Activated CD4-positive, alpha-beta T cell treated with anti-CD3 and anti-CD28 coated beads, Interleukin-2, Interleukin-6, amounts not matched to agents 100 ng/mL and 50 ng/mL, durations not matched to agents 16 hours and 8 hours (primary cell): ENCODE measurements at regions not wholly inside any gene's neighbourhood (a gene's known extent, or its start where the extent isn't known, plus 50 kb on each side); places are given as distances from the start of the nearest gene placed in this dataset.
A peak's percentile ranks its signal among the peaks of the same experiment; 100 is the strongest.
"Not testable (repeated sequence)": the region's sequence is repeated elsewhere in the genome, so short reads cannot be mapped to it uniquely, and the experiment has no call there.

Experiments used
- DNase-seq: peaks from one replicate; pipeline ENCODE4 v3.0.0-alpha.2; 2020

DNA sequence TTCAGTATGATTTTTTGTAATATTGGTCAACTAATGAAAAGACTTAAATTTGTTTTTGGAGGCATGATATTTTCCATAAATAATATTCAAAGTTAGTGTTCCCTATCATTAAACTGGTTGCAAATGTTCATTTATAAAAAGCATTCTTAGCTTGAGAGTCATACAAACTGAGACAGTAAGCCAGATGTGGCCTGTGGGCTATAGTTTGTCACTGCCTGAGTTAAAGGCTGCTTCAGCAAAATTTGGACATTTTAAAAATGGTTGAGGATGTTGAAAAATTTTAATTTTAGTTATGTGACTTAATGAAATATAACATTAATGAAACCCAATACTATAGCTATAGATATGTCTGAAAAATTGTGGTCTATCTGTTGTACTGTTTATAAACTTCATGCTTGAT is 180.2 kb upstream of the CACNA2D1 start:
- DNase-seq: no peak

DNA sequence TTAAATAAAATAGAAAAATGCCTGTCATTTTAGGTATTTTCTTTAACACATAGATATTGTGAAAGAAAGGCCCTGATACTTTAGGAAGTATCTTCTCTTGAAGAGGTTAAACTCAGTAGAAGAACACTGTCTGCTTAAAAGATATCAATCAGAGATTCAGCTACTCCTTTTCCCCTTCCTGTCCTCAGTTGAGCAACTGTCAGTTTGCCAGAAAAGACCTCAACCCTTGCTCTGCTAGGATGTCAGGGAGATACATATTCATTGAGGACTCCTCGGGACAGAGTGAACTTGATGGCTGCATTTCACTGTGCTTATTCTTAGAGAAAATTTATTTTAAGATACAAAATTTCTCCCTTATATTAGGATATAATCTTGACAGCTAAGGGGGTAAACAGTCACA is 173.6 kb upstream of the CACNA2D1 start:
- no peak for DNase-seq

DNA sequence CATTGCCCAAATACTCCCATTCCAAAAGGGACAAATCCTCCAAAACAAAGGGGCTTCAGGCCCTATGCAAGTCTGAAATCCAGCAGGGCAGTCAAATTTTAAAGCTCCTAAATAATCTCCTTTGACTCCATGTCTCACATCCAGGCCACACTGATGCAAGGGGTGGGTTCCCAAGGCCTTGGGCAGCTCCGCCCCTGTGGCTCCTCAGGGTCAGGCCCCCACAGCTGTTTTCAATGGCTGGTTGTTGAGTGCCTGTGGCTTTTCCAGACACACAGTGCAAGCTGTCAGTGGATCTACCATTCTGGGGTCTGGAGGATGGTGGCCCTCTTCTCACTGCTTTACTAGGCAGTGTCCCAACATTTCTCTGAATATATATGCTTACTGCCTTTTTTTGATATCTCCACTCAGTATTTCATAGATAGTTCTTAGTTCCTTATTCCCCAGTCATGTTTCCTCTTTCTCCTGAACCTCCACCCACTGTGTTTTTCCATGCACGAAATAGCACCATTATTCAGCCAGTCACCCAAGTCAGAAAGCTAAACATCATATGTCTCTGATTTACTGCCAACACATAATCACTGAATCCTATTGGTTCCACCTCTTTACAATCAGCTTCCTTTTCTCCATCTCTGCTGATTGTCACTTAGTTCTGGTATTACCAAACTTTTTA is 172.6 kb upstream of the CACNA2D1 start:
- DNase-seq: no peak

GRCh38 chr7:82615527-82615926 is 171.9 kb upstream of the CACNA2D1 start:
- DNase-seq: no peak

DNA sequence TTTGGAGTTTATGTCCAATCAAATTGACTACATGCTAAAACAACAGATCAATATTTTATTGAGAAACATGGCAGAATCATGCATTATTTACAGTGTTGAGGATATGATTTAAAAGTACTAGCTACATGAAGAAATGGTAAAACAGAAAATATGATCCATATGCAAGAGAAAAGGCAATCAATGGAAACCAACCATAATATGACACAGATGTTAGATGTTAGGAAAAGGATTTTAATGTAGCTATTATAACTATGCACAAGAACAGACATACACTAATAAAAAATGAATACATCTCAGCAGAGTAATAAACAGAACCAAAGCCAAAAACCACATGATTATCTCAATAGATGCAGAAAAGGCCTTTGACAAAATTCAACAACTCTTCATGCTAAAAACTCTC is 166.2 kb upstream of the CACNA2D1 start:
- no peak for DNase-seq

DNA sequence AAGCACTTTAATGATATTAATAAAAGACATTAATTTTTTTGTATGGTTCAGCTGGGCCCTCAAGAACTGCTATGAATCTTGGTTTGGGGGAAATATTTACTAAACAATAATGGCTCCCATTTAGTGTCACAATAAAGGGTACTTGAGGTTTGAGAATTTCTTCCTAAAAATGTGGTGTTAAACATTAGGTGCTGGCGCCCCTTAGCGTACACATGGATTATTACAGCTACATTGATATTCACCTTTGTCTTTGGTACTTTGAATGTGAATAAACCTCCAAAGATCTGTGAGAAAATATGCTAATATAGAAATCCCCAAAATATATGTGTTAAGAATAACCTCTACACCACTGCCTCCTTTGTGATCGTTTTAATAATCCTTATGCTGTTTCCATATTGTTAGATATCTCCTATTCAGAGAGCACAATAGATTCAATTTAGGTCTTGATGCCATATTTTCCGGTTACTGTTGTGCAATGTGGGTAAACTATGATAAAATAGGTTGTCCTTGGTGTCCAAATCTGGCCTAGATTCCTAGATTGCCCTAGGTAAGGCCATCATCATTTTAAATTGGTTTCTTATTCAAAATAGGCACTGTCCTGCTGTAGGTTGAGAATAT is 161.8 kb upstream of the CACNA2D1 start:
- peak; percentile 31 for DNase-seq

DNA sequence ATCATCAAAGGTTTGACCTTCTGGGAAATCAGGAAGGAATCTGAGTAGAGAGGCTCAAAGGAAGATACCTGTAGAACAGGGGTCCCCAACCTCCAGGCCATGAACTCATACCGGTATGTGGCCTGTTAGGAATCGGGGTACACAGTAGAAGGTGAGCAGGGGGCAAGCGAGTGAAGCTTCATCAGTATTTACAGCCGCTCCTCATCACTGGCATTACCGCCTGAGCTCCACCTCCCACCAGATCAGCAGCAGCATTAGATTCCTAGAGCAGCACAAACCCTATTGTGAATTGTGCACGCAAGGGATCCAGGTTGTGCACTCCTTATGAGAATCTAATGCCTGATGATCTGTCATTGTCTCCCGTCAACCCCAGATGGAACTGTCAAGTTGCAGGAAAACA is 158.5 kb upstream of the CACNA2D1 start:
- no peak for DNase-seq

DNA sequence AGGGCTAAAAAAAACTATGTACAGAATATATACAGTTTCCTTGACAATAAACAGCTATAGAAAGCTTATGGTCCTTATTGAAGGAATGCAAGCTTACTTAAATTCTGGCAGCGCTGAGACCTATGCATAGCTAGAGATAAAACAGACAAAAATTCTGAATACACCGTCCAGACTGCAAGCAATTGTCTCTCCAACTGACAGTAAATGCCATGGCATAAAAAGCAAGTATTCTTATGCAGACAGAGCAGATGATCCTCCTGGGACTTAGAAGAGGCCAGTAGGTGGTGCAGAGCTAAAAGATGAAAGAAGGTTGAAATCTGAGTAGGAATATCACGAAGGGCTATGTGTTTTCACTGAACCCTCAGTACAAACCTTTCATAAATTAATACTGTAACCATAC is 157.0 kb upstream of the CACNA2D1 start:
- no peak for DNase-seq

GRCh38 chr7:82599895-82600294 is 156.3 kb upstream of the CACNA2D1 start:
- no peak for DNase-seq

DNA sequence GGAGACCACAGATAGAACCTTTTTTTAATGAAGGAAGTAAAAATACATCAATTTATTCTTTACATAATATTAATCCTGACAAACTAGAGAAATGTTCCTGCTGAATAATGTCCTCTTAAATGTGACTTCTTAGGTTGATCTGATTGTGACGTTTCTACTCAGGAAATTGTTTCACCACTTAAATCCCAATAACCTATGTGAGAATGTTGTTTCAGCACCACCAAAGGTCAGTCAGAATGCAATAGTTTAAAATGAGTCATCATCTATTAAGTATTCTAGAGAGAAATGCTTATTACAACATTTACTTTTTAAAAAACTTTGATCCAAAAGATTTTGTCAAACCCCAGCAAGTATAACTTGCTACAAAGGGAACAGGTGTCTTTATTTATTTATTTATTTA is 155.4 kb upstream of the CACNA2D1 start:
- DNase-seq: no peak

DNA sequence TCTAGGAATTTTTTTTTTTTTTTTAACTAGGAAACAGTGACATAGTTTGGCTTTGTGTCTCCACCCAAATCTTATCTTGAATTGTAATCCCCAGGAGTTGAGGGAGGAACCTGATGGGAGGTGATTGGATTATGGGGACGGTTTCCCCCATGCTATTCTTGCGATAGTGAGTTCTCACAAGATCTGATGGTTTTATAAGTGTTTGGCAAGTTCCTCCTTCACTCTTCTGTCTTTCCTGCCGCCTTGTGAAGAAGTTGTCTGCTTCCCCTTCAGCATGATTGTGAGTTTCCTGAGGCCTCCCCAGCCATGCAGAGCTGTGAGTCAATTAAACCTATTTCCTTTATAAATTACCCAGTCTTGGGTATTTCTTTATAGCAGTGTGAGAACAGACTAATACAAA is 152.2 kb upstream of the CACNA2D1 start:
- not testable (repeated sequence) for DNase-seq

GRCh38 chr7:82595176-82595575 is 151.6 kb upstream of the CACNA2D1 start:
- no peak for DNase-seq

DNA sequence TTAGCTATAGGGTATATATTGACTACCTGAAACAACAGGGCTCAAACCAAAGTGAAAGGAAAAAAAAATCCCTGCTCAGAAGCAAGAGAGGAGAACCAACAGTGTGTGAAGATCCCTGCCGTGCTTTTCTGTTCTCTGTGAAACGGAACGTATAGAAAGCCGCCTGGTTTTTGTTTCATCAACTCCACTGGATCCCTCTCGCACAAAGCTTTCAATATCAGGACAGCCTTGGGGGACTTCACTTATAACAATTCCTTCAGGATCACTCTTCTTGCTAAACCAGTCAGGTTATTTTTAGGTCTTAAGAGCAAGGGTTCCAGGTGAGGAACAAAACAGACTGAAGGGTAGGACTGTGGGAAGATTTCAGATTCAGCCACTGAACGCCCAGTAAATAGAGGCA is 151.1 kb upstream of the CACNA2D1 start:
- no peak for DNase-seq

DNA sequence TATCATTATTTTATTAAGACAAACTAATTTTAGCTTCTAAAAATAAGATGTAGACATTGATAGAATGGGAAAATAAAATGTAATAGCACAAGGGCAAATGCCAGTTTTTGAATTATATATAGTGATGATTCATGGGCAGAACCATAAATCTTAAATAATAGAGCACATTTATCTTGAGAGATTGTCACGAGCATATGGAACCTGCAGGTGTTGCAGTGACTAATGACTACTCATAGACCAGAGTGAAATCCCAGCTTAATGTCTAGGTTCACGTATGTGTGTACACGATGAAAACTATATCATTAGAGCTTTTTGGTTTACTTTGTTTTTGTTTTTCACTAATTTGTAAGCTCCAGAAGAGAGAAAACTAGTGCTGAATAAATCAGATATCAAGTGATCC is 150.2 kb upstream of the CACNA2D1 start:
- DNase-seq: no peak

- no peak for DNase-seq
Observed at GRCh38 chr7:82592416-82592815, 148.8 kb upstream of the CACNA2D1 start.

GRCh38 chr7:82579047-82579446 is 135.5 kb upstream of the CACNA2D1 start:
- DNase-seq: no peak

- DNase-seq: no peak
Observed at GRCh38 chr7:82578430-82578829, 134.9 kb upstream of the CACNA2D1 start.

- DNase-seq: peak; percentile 75
Observed at GRCh38 chr7:82572195-82572880, 128.8 kb upstream of the CACNA2D1 start.

DNA sequence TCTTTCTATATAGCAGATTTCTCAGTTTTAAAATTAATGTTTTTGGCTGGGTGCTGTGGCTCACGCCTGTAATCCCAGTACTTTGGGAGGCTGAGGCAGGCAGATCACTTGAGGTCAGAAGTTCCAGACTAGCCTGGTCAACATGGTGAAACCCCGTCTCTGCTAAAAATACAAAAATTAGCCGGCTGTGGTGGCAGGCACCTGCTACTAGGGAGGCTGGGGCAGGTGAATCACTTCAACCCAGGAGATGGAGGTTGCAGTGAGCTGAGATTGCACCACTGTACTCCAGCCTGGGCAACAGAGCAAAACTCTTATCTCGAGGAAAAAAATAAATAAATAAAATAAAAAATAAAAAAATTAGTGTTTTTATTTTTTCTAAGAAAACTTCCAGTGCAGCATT is 127.5 kb upstream of the CACNA2D1 start:
- not testable (repeated sequence) for DNase-seq

DNA sequence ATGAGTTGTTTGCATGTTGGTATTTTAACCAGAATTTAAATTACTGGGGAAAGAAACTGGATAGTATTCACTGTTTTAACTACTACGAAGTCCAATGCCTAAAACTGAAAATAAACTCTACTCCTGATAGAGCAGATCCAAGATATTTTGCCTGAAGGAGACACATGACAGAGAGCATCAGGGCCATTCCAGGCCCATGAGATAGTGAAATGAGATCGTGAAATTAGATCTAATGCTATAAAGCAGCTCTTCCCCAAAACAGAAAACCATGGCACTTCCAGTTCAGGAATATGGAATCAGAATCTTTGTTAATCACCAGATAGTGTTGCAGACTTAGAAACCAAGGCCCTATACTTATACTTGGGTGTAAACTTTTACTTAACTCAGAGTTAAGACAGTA is 124.3 kb upstream of the CACNA2D1 start:
- DNase-seq: no peak

- DNase-seq: no peak
Observed at GRCh38 chr7:82567356-82567755, 123.8 kb upstream of the CACNA2D1 start.

GRCh38 chr7:82566752-82567151 is 123.2 kb upstream of the CACNA2D1 start:
- DNase-seq: no peak

- no peak for DNase-seq
Observed at GRCh38 chr7:82562716-82563404, 119.3 kb upstream of the CACNA2D1 start.
